ENCODE measurements at regions not wholly inside any gene's neighbourhood (a gene's known extent, or its start where the extent isn't known, plus 50 kb on each side); places are given as distances from the start of the nearest gene placed in this dataset.
"Not testable (repeated sequence)": the region's sequence is repeated elsewhere in the genome, so short reads cannot be mapped to it uniquely, and the experiment has no call there.

DNA sequence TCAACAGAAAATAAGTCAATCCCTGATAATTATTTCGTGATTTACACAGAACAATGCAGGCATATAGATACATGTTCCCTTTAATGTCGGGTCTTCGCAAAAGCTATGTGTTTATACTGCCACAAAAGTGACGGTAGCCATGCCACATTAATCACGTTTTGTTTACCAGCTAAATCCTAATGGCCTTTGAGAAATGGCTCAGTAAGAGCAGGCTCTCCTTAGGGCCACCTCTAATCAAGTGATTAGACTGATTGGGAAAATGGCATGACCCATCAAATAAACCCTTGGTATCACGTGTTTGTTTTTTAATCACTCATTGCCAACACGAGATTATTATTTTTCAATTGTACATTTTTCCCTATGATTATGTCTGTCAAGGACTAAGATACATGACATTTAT lies 102.0 kb upstream of the USP25 start:
- Mint-ChIP-seq H3K9me3 (ENCODE audit: unreplicated experiment) (peaks cover 7% of the 10 kb centered on the region), H3K4me3 (ENCODE audit: unreplicated experiment) (no peak overlapping the region), H3K4me1 (ENCODE audit: insufficient read depth, unreplicated experiment) (peaks cover 13% of the 10 kb centered on the region), H3K36me3 (ENCODE audit: insufficient read depth, unreplicated experiment) (no peaks in the 10 kb centered on the region), H3K27me3 (ENCODE audit: insufficient read depth, unreplicated experiment) (no peaks in the 10 kb centered on the region), H3K27ac (ENCODE audit: low read depth, unreplicated experiment) (no peak overlapping the region)
- ChIA-PET CTCF (interaction anchor here (0.9 kb wide), 1 partner anchor 9 kb away, joined by 5 read pairs; no protein-coding TSS in a partner anchor), POLR2A (interaction anchor here (1.7 kb wide), 1 partner anchor 12 kb away, joined by 7 read pairs; no protein-coding TSS in a partner anchor)
- intact Hi-C loops (cut with micrococcal nuclease) = no loop called here
- no peak for DNase-seq (ENCODE audit: unreplicated experiment)
- TF ChIP-seq, protein P1, sequence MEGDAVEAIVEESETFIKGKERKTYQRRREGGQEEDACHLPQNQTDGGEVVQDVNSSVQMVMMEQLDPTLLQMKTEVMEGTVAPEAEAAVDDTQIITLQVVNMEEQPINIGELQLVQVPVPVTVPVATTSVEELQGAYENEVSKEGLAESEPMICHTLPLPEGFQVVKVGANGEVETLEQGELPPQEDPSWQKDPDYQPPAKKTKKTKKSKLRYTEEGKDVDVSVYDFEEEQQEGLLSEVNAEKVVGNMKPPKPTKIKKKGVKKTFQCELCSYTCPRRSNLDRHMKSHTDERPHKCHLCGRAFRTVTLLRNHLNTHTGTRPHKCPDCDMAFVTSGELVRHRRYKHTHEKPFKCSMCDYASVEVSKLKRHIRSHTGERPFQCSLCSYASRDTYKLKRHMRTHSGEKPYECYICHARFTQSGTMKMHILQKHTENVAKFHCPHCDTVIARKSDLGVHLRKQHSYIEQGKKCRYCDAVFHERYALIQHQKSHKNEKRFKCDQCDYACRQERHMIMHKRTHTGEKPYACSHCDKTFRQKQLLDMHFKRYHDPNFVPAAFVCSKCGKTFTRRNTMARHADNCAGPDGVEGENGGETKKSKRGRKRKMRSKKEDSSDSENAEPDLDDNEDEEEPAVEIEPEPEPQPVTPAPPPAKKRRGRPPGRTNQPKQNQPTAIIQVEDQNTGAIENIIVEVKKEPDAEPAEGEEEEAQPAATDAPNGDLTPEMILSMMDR (IDR thresholded peaks at IDR 0.05; ENCODE audit: unreplicated experiment) = no peak
- BruUV-seq (replicated peaks) = no TSS peak

DNA sequence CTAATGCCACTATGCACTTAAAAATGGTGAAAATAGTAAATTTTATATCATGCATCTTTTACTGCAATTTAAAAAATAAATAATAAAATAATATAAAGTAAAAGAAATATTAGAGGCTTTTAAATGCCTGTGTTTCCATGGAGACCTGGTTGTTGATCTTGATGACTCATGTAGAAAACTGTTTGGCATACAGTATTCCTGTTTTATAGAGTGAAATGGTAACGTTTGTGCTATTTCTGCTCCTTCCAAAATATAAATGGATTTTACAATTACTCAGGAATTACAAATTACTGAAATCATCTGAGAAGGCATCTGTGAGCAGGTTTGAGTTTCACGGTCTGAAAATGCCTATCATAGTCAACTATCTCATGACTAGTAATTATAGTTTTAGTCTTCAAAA lies 98.4 kb upstream of the USP25 start:
- CTCF ChIA-PET = no interaction called here
- no peaks in the 10 kb centered on the region for H3K9me3 Mint-ChIP-seq (ENCODE audit: unreplicated experiment)
- POLR2A ChIA-PET = no interaction called here
- no peaks in the 10 kb centered on the region for H3K27me3 Mint-ChIP-seq (ENCODE audit: insufficient read depth, unreplicated experiment)
- BruUV-seq (replicated peaks) = no TSS peak
- no peak overlapping the region for H3K4me3 Mint-ChIP-seq (ENCODE audit: unreplicated experiment)
- no peaks in the 10 kb centered on the region for H3K36me3 Mint-ChIP-seq (ENCODE audit: insufficient read depth, unreplicated experiment)
- H3K4me1 Mint-ChIP-seq (ENCODE audit: insufficient read depth, unreplicated experiment) = no peaks in the 10 kb centered on the region
- TF ChIP-seq, protein P1 (IDR thresholded peaks at IDR 0.05; ENCODE audit: unreplicated experiment) = no peak
- DNase-seq (ENCODE audit: unreplicated experiment) = peak; percentile 41
- intact Hi-C loops (cut with micrococcal nuclease) = no loop called here
- H3K27ac Mint-ChIP-seq (ENCODE audit: low read depth, unreplicated experiment) = no peak overlapping the region

DNA sequence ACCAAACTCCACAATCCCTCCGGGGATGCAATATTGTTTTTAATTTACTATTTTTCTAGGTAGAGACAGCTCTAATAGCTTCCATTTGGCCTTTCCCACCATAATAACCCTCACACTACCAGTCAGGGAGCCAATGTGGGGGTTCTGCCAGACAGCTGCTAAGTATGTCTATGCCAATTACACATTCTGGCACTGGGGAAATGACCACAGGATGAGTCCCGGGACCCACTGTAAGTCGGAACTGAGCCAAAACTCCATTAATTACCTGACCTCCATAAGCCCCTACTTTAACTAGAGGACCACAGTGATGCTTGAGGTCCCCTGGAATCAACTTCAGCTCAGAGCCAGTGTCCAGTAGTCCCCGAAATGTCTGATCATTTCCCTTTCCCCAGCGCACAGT lies 95.2 kb upstream of the USP25 start:
- POLR2A ChIA-PET = interaction anchor here (0.6 kb wide), 1 partner anchor 1253 kb away, joined by 3 read pairs; no protein-coding TSS in a partner anchor
- H3K4me3 Mint-ChIP-seq (ENCODE audit: unreplicated experiment); DNase-seq (ENCODE audit: unreplicated experiment); BruUV-seq (replicated peaks); CTCF ChIA-PET; H3K27me3 Mint-ChIP-seq (ENCODE audit: insufficient read depth, unreplicated experiment); H3K9me3 Mint-ChIP-seq (ENCODE audit: unreplicated experiment); H3K36me3 Mint-ChIP-seq (ENCODE audit: insufficient read depth, unreplicated experiment); intact Hi-C loops (cut with micrococcal nuclease); H3K27ac Mint-ChIP-seq (ENCODE audit: low read depth, unreplicated experiment): not testable (repeated sequence)
- H3K4me1 Mint-ChIP-seq (ENCODE audit: insufficient read depth, unreplicated experiment) = peaks cover 13% of the 10 kb centered on the region

DNA sequence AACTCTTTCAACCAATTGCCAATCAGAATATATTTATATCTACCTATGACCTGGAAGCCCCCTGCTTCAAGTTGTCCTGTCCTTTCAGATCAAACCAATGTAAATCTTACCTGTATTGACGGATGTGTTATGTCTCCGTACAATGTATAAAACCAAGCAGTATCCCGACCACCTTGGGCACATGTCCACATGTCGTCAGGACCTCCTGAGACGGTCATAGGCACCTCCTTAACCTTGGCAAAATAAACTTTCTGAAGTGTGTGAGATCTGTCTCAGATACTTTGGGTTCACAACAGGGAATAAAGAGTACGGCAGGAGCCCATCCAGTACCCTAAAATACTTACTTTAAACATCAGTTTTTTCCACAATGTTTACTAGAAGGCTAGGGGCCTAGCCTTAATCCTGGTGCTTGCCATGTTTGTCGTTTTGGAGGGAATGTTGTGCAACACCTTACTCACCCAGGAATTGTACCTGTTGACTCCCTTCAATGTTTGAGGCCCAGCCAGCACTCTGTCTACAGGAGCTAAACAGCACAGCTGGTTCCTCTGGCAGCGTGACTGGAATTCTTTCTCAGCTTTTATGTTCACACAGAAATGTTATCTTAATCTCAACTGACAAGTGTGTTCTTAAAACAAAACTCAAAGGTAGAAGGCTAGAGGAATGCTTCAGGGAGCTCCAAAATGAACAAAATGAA lies 90.8 kb upstream of the USP25 start:
- Mint-ChIP-seq H3K27ac (ENCODE audit: low read depth, unreplicated experiment) (peak overlapping the region; percentile 84), H3K36me3 (ENCODE audit: insufficient read depth, unreplicated experiment) (no peaks in the 10 kb centered on the region), H3K4me1 (ENCODE audit: insufficient read depth, unreplicated experiment) (peaks cover 25% of the 10 kb centered on the region), H3K27me3 (ENCODE audit: insufficient read depth, unreplicated experiment) (no peaks in the 10 kb centered on the region), H3K4me3 (ENCODE audit: unreplicated experiment) (peak overlapping the region; percentile 44), H3K9me3 (ENCODE audit: unreplicated experiment) (no peaks in the 10 kb centered on the region)
- TF ChIP-seq, protein P1 (IDR thresholded peaks at IDR 0.05; ENCODE audit: unreplicated experiment) = no peak
- ChIA-PET CTCF (no interaction called here), POLR2A (interaction anchor here (0.8 to 1.9 kb wide), 6 partner anchors 11 to 94 kb away, joined by 3 to 14 read pairs (median 6); no protein-coding TSS in a partner anchor)
- no TSS peak for BruUV-seq (replicated peaks)
- intact Hi-C loops (cut with micrococcal nuclease) = no loop called here
- peak; percentile 77 for DNase-seq (ENCODE audit: unreplicated experiment)

DNA sequence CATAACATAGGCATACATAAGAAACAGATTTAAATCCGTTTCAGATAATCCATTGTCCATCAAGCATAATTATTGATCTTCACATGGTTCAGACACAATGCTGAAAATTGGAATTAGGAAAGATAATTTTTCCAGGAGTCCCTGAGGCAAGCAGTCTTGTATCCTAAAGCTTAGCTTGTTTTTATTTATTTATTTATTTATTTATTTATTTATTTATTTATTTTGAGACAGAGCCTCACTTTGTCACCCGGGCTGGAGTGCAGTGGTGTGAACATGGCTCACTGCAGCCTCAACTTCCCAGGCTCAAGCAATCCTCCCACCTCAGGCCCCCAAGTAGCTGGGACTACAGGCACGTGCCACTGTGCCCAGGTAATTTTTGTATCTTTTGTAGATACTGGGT lies 89.7 kb upstream of the USP25 start:
- ChIA-PET POLR2A (interaction anchor here (0.7 to 1.9 kb wide), 6 partner anchors 12 to 31 kb away, joined by 3 to 14 read pairs (median 4); no protein-coding TSS in a partner anchor), CTCF (interaction anchor here (0.5 to 0.9 kb wide), 2 partner anchors 31 to 1228 kb away, joined by 3 read pairs; no protein-coding TSS in a partner anchor)
- DNase-seq (ENCODE audit: unreplicated experiment); BruUV-seq (replicated peaks); H3K36me3 Mint-ChIP-seq (ENCODE audit: insufficient read depth, unreplicated experiment); H3K9me3 Mint-ChIP-seq (ENCODE audit: unreplicated experiment); intact Hi-C loops (cut with micrococcal nuclease); H3K4me3 Mint-ChIP-seq (ENCODE audit: unreplicated experiment); H3K27me3 Mint-ChIP-seq (ENCODE audit: insufficient read depth, unreplicated experiment): not testable (repeated sequence)
- Mint-ChIP-seq H3K4me1 (ENCODE audit: insufficient read depth, unreplicated experiment) (peaks cover 25% of the 10 kb centered on the region), H3K27ac (ENCODE audit: low read depth, unreplicated experiment) (peak overlapping the region; percentile 84)

Measured in MCF 10A (cell line).